GM12874 (cell line): ENCODE measurements at regions not wholly inside any gene's neighbourhood (a gene's known extent, or its start where the extent isn't known, plus 50 kb on each side); places are given as distances from the start of the nearest gene placed in this dataset.

Source experiments
- CTCF ChIP-seq: IDR thresholded peaks from 2 replicates; pipeline ENCODE4 v1.5.1; 2011; ENCODE audit warnings: low read depth, mild to moderate bottlenecking, control low read depth, low read length, moderate library complexity; ENCODE audit not compliant: insufficient read depth

- TF ChIP-seq CTCF, result no peak
These were observed 127.0 kb upstream of the CIBAR2 start for GRCh38 chr16:85239239-85239638.

- TF ChIP-seq CTCF, result no peak
These were observed 127.6 kb upstream of the CIBAR2 start for GRCh38 chr16:85239871-85240270.

GRCh38 chr16:85240982-85241924 is 129.0 kb upstream of the CIBAR2 start:
- no peak for TF ChIP-seq CTCF

GRCh38 chr16:85242140-85242539 is 129.9 kb upstream of the CIBAR2 start:
- TF ChIP-seq CTCF, result no peak

GRCh38 chr16:85243308-85243707 is 131.0 kb upstream of the CIBAR2 start:
- no peak for TF ChIP-seq CTCF

DNA sequence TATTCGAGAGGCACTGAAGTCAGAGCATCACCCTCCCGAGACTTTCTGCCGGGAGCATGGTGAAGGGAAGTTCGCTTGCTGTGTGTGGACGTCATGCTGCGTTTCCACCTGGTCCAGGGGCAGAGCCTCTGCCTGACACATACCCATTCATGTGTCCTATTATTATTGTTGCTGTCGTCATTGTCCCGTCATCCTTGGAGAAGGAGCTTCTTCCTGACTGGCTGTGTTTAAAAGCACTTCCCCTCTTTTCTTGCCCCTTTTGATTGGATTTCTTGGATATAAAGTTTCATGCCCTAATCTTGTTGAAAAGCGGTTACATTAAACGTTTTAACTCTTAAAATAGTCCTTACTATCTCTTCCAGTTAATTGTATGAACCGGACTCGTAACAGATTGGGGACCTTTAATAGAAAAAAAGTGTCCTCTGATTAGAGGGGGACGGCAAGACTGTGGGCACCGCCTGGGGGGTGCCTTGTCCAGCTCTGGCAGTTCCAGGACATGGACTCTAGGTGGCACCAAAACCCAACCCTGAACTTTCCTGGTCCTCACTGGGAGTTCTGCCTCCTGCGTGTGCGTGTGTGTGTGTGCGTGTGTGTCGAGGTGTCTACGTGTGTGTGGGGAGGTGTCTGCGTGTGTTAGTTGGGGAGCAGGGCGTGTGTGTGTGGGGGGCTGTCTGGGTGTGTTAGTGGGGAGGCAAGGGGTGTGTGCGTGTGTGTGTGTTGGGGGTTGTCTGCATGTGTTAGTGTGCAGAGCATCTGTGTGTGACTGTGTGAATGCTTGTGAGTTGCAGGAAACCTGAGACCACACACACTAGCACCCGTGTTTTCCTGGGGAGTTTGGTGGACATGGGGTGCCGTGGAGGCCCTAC is 133.3 kb upstream of the CIBAR2 start:
- TF ChIP-seq CTCF, result peak; percentile 89

DNA sequence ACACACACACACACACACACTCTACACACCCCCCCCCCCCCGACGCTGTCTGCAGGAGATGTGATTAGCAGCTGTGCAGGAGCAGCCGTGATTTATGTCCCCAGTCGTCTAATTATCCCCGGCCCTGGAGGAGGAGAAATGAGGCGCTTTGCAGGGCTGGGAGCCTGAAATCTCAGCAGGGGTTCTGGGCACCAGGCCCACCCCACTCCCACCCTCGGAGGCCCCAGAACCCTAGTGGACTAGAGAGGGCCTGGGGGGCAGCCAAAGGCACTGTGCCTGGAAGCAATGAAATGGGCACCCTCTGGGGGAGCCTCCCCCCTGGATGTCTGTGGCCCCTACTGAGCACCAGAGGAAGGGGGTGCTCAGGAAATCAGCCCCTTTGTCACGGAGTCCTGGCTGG is 134.2 kb upstream of the CIBAR2 start:
- no peak for TF ChIP-seq CTCF
